ENCODE measurements at regions not wholly inside any gene's neighbourhood (a gene's known extent, or its start where the extent isn't known, plus 50 kb on each side); places are given as distances from the start of the nearest gene placed in this dataset.

GRCh38 chr1:229760478-229760996, 134.5 kb downstream of the URB2 start:
- H3K36me3 ChIP-seq (ENCODE audit: control insufficient read depth in 2 of 3, insufficient read depth in 3 of 3, low read length in 3 of 3) = no peaks in the 10 kb centered on the region
- intact Hi-C loops (cut with DNase I) = no loop called here
- H3K9ac ChIP-seq (ENCODE audit: low read length in 3 of 3) = no peak overlapping the region
- DNase-seq (no peak), FAIRE-seq (no peak)
- no peak overlapping the region for H3K4me3 ChIP-seq (ENCODE audit: low read length in 3 of 3)
- no peaks in the 10 kb centered on the region for H3K4me1 ChIP-seq (ENCODE audit: control insufficient read depth in 2 of 3, insufficient read depth in 2 of 3, low read depth in 1 of 3, low read length in 3 of 3)
- H3K9me3 ChIP-seq (ENCODE audit: control insufficient read depth in 2 of 3, insufficient read depth in 1 of 3, low read length in 3 of 3) = no peaks in the 10 kb centered on the region
- TF ChIP-seq CTCF (IDR thresholded peaks at IDR 0.05; ENCODE audit: borderline replicate concordance, extremely low read depth, insufficient read depth) = no peak
- no peaks in the 10 kb centered on the region for H3K27me3 ChIP-seq (ENCODE audit: control insufficient read depth, insufficient read depth, low read length)
- H3K27ac ChIP-seq (ENCODE audit: low read depth in 2 of 2, low read length in 2 of 2) = no peak overlapping the region

- intact Hi-C loops (cut with DNase I) = no loop called here
- Histone ChIP-seq H3K27ac (ENCODE audit: low read depth in 2 of 2, low read length in 2 of 2) (no peak overlapping the region), H3K9ac (ENCODE audit: low read length in 3 of 3) (no peak overlapping the region), H3K4me1 (ENCODE audit: control insufficient read depth in 2 of 3, insufficient read depth in 2 of 3, low read depth in 1 of 3, low read length in 3 of 3) (no peaks in the 10 kb centered on the region), H3K36me3 (ENCODE audit: control insufficient read depth in 2 of 3, insufficient read depth in 3 of 3, low read length in 3 of 3) (no peaks in the 10 kb centered on the region), H3K9me3 (ENCODE audit: control insufficient read depth in 2 of 3, insufficient read depth in 1 of 3, low read length in 3 of 3) (no peaks in the 10 kb centered on the region), H3K4me3 (ENCODE audit: low read length in 3 of 3) (no peak overlapping the region), H3K27me3 (ENCODE audit: control insufficient read depth, insufficient read depth, low read length) (no peaks in the 10 kb centered on the region)
- FAIRE-seq (no peak), DNase-seq (no peak)
- TF ChIP-seq CTCF (IDR thresholded peaks at IDR 0.05; ENCODE audit: borderline replicate concordance, extremely low read depth, insufficient read depth) = no peak
Measured at GRCh38 chr1:229762891-229763290, 136.8 kb downstream of the URB2 start.

DNA sequence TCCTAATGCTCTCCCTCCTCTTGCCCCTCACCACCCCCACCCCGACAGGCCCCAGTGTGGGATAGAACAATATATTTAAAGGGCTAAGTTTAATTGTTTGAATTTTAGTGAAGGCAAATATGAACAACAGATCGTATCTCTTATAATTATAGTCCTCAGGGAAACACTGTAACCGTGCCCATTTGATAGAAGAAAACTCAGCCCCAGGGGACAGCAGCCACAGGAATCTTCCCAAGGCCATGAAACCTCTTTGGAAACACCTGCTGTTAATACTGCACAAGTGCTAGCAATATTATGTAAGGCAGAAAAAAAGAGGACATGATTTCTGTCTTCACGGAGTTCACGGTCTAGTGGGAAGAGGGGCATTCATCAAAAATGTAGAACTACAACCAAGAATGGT, 142.2 kb downstream of the URB2 start:
- TF ChIP-seq CTCF (IDR thresholded peaks at IDR 0.05; ENCODE audit: borderline replicate concordance, extremely low read depth, insufficient read depth) = no peak
- H3K9me3 ChIP-seq (ENCODE audit: control insufficient read depth in 2 of 3, insufficient read depth in 1 of 3, low read length in 3 of 3) = no peaks in the 10 kb centered on the region
- H3K4me1 ChIP-seq (ENCODE audit: control insufficient read depth in 2 of 3, insufficient read depth in 2 of 3, low read depth in 1 of 3, low read length in 3 of 3) = no peaks in the 10 kb centered on the region
- H3K27ac ChIP-seq (ENCODE audit: low read depth in 2 of 2, low read length in 2 of 2) = no peak overlapping the region
- H3K27me3 ChIP-seq (ENCODE audit: control insufficient read depth, insufficient read depth, low read length) = no peaks in the 10 kb centered on the region
- intact Hi-C loops (cut with DNase I) = no loop called here
- H3K9ac ChIP-seq (ENCODE audit: low read length in 3 of 3) = no peak overlapping the region
- FAIRE-seq (no peak), DNase-seq (no peak)
- no peak overlapping the region for H3K4me3 ChIP-seq (ENCODE audit: low read length in 3 of 3)
- H3K36me3 ChIP-seq (ENCODE audit: control insufficient read depth in 2 of 3, insufficient read depth in 3 of 3, low read length in 3 of 3) = no peaks in the 10 kb centered on the region

DNA sequence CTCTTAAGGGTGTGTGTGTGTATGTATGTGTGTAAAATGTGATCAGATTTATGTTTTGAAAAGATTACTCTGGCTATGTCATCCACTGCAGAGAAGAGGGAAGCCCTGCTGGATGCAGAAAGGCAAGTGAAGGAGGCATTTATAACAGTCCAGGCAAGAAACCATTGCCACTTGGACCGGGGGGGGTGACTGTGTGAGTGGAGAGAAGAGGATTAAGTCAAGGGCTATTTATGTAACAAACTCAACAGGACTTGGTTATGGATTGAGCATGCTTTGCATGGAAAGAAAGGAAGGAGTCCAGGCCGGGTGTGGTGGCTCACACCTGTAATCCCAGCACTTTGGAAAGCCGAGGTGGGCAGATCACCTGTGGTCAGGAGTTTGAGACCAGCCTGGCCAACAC, 143.0 kb downstream of the URB2 start:
- Histone ChIP-seq H3K36me3 (ENCODE audit: control insufficient read depth in 2 of 3, insufficient read depth in 3 of 3, low read length in 3 of 3) (no peaks in the 10 kb centered on the region), H3K27me3 (ENCODE audit: control insufficient read depth, insufficient read depth, low read length) (no peaks in the 10 kb centered on the region), H3K9ac (ENCODE audit: low read length in 3 of 3) (no peak overlapping the region), H3K4me1 (ENCODE audit: control insufficient read depth in 2 of 3, insufficient read depth in 2 of 3, low read depth in 1 of 3, low read length in 3 of 3) (no peaks in the 10 kb centered on the region), H3K4me3 (ENCODE audit: low read length in 3 of 3) (no peak overlapping the region), H3K27ac (ENCODE audit: low read depth in 2 of 2, low read length in 2 of 2) (no peak overlapping the region), H3K9me3 (ENCODE audit: control insufficient read depth in 2 of 3, insufficient read depth in 1 of 3, low read length in 3 of 3) (no peaks in the 10 kb centered on the region)
- DNase-seq = no peak
- no peak for FAIRE-seq
- no peak for TF ChIP-seq CTCF (IDR thresholded peaks at IDR 0.05; ENCODE audit: borderline replicate concordance, extremely low read depth, insufficient read depth)
- intact Hi-C loops (cut with DNase I) = no loop called here
